A673 (cell line): ENCODE measurements at regions not wholly inside any gene's neighbourhood (a gene's known extent, or its start where the extent isn't known, plus 50 kb on each side); places are given as distances from the start of the nearest gene placed in this dataset.

Experiments used
- CTCF ChIP-seq: fragments of 300-800, 200-600 bp; sonication (generic); conservative IDR thresholded peaks from 2 replicates; pipeline ENCODE4 v1.5.1; 2017; ENCODE audit warnings: low read depth, mild to moderate bottlenecking, antibody characterized with exemption, low read length, moderate library complexity, mixed read lengths
- EZH2 ChIP-seq: fragments of 200-600 bp; sonication (generic); IDR thresholded peaks from 2 replicates; pipeline ENCODE4 v1.6.1; 2017; ENCODE audit warnings: borderline replicate concordance, low read depth, mild to moderate bottlenecking, mixed read lengths, antibody characterized with exemption, low read length; ENCODE audit not compliant: poor library complexity, severe bottlenecking

- TF ChIP-seq CTCF (no peak), EZH2 (no peak)
Measured at GRCh38 chr5:54720341-54720740, 202.8 kb downstream of the SNX18 start.
